Superior temporal gyrus (tissue), 1 donor: ENCODE measurements at regions not wholly inside any gene's neighbourhood (a gene's known extent, or its start where the extent isn't known, plus 50 kb on each side); places are given as distances from the start of the nearest gene placed in this dataset.
"Not testable (repeated sequence)": the region's sequence is repeated elsewhere in the genome, so short reads cannot be mapped to it uniquely, and the experiment has no call there.

ENCODE experiments used
- DNase-seq: peaks from one replicate; pipeline ENCODE4 v3.0.0-alpha.2; 2016; ENCODE audit errors: extremely low spot score

DNA sequence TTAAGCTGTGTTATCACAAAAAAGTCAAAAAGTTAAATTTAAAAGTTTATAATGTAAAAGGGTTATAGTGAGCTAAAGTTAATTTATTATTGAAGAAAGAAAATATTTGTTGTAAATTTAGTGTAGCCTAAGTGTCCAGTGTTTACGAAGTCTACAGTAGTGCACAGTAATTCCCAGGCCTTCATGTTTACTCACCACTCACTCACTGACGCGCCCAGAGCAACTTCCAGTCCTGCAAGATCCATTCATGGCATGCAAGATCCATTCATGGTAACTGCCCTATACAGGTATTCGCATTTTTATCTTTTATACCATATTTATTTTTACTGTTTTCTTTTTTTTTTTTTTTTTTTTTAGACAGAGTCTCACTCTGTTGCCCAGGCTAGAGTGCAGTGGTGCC lies 69.5 kb downstream of the TPRA1 start:
- DNase-seq = no peak

GRCh38 chr3:127518456-127519081 lies 72.0 kb downstream of the TPRA1 start:
- no peak for DNase-seq

DNA sequence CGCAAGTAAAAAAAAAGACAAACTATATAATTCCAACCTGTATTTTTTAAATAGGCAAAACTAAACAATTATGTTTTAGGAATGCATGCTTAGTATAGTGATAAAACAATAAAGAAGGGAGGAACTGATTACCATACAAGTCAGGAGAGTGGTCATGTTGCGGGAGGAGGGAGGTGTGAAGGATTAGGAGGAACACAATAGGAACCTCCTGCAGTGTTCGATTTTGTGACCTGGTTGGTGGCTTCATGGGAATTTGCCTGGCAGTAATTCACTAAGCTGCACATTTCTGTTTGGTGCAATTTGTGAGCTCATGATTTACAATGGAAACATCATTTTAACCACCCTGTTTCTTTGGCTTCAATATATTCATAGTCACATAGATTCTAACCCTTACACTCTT lies 78.3 kb downstream of the TPRA1 start:
- DNase-seq = no peak

DNA sequence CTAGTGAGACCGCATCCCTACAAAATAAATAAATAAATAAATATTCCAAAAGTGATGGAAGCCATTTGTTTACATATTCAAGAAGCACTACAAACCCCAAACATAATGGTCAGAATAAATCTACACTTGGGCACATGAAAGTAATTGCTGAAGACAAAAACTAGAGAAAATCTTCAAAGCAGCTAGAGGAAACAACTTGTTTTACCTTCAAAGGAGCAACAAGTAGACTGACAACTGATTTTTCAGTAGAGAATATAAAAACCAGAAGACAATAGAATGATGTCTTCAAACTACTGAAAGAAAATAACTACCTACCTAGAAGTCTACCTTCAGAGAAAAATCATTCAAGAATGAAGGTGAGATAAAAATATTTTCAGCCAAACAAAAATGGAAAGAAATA lies 89.4 kb downstream of the TPRA1 start:
- no peak for DNase-seq

- DNase-seq = no peak
Observed at GRCh38 chr3:127497676-127498075, 92.9 kb downstream of the TPRA1 start.

DNA sequence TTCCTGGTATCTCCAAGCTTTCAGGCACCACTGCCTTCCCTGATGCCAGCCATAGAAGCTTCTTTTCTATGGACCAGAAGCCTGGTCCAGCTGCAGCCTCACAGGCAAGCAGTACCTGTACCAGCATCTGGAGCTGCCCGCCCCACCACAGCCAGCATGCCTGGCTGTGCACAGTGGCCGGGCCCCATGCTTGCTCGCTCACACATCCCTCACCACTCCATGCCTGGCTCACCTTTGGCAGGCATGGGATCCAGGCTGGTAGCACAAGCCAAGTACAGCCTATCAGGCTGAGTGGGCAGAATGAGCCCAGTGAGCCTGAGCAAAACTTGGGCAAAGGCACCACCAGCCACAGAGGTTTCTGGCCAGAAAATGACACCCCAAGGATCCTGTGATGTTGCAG lies 93.4 kb downstream of the TPRA1 start:
- DNase-seq = no peak

DNA sequence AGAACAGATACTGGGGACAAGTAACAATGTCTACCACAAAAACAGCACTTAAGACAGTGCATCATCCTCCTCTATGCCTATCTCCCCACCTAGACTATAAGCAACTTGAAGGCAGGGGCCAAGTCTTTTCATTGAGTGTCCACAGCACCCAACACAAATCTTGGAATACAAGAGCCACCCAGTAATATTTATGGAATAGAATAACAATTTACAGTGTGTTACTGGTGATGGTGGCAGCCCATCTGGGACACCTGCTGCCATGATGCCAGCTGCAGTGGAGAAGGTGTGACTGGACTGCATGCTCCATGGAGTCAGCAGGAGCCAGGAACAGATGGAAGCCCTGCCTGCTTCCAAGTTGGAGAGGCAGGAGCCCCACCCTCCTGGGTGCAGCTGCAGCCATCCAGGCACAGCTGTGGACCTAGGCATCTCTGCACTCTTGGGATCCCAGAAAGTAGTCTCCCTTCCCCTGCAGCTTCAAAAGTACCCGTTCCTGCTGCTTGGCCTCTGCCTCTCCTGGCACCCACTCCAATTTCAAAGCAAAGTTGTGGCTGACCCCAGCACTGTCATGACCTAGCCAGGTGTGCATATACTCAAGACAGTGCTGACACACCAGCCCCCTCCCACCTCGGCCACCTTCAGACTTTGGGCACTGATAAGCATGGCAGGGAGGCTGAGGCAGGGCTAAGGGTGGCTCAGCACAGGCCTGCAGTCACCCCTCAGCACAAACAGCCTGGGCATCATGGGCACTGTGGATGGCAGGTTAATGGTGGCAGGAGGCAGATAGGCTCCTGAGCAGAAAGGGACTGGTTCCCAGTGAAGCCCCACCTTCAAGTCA lies 94.5 kb downstream of the TPRA1 start:
- DNase-seq = no peak

- DNase-seq = no peak
Observed at GRCh38 chr3:127493924-127494646, 96.4 kb downstream of the TPRA1 start.

GRCh38 chr3:127492426-127492825 lies 98.1 kb downstream of the TPRA1 start:
- DNase-seq = no peak

- no peak for DNase-seq
Observed at GRCh38 chr3:127491909-127492308, 98.6 kb downstream of the TPRA1 start.

- DNase-seq = no peak
Observed at GRCh38 chr3:127491323-127491722, 99.2 kb downstream of the TPRA1 start.

DNA sequence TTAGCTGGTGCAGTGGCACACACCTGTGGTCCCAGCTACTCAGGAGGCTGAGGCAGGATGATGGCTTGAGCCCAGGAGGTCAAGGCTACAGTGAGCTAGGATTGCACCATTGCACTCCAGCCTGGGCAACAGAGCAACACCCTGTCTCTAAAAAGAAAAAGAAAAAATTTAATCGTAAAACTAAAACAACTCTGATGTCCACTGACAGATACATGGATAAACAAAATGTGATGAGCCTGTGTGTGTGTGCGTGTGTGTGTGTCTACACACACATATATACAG lies 99.6 kb downstream of the TPRA1 start:
- DNase-seq = not testable (repeated sequence)

DNA sequence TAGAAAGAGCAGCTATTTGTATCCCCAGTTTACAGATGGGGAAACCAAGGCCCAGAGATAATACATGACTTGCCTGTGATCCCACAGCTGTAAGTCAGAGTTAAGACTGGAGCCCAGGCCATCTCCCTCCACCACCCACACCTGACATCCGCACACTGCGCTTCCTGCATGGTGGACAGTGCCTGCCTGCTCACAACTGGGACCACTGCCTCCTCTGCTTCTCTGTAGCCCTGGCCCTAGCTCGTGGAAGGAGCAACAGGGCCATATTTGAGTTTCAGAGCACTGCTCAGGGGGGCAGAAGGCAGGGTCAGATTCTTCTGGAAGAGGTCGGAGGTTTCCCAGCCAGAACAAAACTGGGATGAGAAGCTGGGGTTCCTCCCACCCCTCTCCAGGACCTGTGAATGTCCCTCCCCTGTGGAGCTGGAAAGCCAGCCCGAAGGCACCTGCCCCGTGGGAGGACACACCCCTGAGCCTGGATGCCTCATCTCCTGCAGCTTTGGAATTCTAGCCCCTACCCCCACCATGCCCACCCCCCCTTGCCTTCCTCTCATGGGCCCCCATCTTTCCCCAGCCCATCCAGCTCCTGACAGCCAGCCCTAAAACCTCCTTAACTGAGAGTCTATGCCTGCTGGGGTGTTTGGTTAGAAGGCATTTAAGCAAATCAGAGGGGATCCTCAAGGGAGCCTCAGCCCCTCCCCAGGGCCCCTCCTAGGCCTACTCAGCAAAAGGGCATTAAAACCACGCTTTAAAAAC lies 100.1 kb downstream of the TPRA1 start:
- no peak for DNase-seq

DNA sequence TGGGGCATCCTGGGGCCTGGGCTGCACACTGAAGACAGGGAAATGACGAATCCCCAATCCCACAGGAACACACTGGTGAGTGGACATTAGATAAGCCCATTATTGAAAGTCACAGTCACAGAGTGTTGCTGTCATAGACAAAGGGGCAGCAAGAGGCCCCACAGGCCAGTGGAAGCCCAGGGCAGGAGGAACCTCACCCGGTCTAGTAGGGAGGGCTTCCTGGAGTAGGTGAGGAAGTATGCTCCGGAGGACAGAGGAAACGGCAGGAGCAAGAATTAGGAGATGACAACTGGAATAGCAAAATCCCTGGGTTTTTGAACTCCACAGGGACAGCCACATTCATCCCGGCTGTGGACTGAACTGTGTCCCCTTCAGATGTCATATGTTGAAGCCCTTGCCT lies 101.2 kb downstream of the TPRA1 start:
- DNase-seq = no peak

- DNase-seq = no peak
Observed at GRCh38 chr3:127488740-127489139, 101.8 kb downstream of the TPRA1 start.

- no peak for DNase-seq
Observed at GRCh38 chr3:127488141-127488672, 102.3 kb downstream of the TPRA1 start.

DNA sequence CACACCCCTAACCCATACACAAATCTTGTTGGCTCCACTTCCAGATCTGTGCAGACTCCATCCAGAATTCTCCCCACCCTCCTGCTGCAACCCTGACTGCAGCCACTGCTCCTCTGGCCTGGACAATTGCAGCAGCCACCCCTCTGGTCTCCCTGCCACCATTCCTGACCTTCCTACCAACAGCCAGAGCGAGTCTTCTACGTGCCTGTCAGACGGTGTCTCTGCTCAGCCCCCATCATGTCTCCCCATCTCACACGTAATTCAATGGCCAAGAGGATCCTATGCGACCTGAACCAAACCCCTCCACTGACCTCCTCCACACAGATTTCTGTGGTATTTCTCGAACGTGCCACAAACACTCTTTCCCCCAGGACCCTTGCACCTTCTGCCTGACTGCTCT lies 103.3 kb downstream of the TPRA1 start:
- no peak for DNase-seq

GRCh38 chr3:127486321-127486944 lies 104.1 kb downstream of the TPRA1 start:
- no peak for DNase-seq

DNA sequence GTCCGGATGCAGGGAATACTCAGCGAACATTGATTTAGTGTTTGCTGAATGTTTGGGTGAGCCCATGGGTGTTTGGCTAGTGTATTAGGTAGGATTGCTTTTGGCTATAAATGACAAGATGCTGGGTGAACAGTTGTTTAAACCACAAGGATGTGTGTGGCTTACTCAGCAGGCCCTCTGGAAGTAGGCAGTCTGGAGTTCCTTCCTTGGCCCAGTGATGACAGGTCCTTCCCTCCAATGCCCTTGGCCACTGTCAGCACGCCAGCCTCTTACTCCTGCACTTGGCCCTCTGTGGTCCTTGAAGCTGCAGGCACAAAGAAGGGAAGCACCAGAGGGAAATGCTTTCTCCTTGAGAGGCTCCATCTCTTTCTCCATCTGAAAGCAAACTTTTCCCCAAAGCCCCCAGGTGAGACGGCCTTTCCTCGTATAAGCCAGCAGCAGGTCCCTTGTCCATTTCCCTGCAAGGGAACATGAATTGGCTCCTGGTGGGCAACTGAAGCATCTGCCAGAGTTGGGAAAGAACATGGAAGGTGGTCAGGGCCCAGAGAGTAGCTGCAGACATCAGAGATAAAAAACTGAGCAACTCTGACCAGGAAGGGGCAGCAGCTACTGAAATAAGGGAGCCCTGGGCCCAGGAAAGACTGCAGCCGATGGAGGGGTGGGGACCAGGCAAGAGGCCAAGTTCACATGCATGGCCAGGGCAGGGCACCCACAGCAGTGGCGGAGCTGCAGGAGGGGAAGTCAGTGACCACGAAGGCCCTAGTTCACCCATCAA lies 105.0 kb downstream of the TPRA1 start:
- no peak for DNase-seq

DNA sequence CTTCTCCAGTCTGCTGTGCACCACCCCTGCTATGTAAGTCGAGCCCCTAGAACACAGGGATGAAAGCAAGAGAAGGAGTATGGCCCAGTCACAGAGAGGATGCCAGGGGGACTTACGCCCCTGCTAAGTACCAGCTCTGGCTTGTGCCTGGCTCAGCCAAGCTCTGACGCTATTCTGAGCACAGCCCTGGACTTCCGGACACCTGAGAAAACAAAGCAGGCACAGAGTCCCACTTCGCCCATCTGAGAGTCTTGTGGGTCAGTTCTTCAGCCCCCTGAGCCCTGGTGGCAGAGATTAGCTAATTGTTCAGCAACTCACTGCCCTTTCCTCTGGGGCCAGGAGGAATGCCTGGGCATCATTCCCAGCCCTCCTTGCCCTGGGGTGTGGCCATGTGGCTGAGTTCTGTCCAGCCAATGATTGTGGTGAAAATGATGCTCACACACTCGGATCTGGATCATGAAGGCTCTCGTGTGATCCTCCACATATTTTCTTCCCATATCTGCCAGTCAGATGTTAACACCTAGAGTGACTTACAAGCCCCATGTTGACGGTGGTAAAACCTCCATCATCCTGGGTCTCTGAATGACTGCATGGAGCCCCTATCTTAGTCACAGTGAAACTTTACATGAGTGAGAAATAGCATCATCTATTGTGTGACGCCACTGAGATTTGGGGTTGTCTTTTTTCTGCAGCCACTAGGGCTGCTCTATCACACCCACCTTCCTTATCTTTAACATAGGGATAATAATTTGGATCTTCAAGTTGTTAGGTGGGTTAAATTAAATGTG lies 105.7 kb downstream of the TPRA1 start:
- DNase-seq = no peak
